ENCODE measurements at regions not wholly inside any gene's neighbourhood (a gene's known extent, or its start where the extent isn't known, plus 50 kb on each side); places are given as distances from the start of the nearest gene placed in this dataset.

DNA sequence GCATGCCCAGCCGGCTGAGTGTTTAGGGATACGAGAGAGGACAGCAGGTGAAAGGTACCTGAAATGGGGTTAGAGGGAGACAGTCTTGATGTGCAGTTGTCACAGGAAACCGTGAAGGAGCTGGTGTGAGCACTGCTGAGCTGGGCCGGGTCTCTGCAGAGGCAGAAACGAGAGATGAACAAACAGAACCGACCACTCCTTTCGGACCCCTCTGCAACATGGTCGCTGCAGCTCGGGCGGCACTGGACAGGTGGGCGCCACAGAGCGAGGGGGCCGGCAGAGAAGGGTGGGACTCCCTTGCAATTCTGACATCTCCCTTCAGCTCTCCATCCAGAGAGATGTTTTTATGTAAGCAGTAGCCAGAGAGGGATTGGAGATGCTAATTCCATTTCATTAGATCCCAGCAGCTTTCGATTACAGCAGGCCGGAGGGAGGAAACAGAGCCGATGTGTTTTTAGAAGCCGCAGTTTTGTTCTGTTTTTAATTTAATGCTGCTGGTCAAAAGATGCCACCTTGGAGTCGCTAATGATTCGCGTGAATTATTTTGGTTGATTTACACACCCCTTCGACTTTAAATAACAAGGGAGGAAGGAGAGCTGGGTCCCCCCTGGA lies 86.3 kb upstream of the RPL38 start:
- TF ChIP-seq, protein P1, sequence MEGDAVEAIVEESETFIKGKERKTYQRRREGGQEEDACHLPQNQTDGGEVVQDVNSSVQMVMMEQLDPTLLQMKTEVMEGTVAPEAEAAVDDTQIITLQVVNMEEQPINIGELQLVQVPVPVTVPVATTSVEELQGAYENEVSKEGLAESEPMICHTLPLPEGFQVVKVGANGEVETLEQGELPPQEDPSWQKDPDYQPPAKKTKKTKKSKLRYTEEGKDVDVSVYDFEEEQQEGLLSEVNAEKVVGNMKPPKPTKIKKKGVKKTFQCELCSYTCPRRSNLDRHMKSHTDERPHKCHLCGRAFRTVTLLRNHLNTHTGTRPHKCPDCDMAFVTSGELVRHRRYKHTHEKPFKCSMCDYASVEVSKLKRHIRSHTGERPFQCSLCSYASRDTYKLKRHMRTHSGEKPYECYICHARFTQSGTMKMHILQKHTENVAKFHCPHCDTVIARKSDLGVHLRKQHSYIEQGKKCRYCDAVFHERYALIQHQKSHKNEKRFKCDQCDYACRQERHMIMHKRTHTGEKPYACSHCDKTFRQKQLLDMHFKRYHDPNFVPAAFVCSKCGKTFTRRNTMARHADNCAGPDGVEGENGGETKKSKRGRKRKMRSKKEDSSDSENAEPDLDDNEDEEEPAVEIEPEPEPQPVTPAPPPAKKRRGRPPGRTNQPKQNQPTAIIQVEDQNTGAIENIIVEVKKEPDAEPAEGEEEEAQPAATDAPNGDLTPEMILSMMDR (conservative IDR thresholded peaks at IDR 0.05; ENCODE audit: low read depth, low read length) = no peak
- H3K4me3 ChIP-seq (ENCODE audit: low read depth, low read length) = no peak overlapping the region
- DNase-seq (ENCODE audit: low read depth) = no peak

DNA sequence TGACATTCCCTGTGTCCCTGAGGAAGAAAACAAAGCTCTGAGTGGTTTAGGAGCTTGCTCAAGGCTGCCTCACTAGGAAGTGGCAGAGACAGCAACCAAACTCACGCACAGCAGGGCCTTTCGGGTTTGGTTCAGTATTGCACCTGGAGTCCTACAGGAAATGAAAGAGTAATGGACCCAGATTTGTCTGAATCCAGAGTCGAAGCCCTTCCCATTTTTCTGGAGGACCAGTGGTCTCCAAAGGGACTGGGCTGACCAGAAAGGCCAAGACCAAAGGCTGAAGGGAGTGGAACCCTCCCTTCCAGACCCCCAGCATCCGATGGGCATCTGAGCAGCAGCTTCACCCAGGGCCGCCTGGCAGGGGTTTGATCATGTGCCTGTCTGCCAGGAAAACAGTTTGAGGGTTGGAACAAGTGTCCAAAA lies 85.5 kb upstream of the RPL38 start:
- no peak for DNase-seq (ENCODE audit: low read depth)
- TF ChIP-seq, protein P1 (conservative IDR thresholded peaks at IDR 0.05; ENCODE audit: low read depth, low read length) = no peak
- no peak overlapping the region for H3K4me3 ChIP-seq (ENCODE audit: low read depth, low read length)

DNA sequence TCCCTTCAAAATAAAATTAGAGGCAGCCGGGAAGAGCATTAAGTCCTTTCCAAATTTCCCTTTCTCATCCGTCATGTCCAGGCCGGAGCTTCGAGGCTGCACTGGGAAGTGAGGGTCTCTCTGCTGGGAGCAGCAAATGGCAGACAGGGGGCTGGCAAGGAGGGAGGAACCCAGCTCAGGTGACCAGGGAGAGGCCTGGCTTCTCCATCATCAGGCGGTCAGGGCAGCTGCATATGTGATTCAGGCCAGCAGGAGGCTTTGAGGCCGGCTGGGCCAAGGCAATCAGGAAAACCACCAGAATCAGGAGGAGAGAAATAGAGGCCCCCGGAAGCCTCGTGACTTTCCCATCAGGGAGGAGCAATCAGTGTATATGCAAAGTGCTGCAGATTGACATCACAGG lies 85.0 kb upstream of the RPL38 start:
- no peak overlapping the region for H3K4me3 ChIP-seq (ENCODE audit: low read depth, low read length)
- no peak for DNase-seq (ENCODE audit: low read depth)
- TF ChIP-seq, protein P1 (conservative IDR thresholded peaks at IDR 0.05; ENCODE audit: low read depth, low read length) = no peak

DNA sequence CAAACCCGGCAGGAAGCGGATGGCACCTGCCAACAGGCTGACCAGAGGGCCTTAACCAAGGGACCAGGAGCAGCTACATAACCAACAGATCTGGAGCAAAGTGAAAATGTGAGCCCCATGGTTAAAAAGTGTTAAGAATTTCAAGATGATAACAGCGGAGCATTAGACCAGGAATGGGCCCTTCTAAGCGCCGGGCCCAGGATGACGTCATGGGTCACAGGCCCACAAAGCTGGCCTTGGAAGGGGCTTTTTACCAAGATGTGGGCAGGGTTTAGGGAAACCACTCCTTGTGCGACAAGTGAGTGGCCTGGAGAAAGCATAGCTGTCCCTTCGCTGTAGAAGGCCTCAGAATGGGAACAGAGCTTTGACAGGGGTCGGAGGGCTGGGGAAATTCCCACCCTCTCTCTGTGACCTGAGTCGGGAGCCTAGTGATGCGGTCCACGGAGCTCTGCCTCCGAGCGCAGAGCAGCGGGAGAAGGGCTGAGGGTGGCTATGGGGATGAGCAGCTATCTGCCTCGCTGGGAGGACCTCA lies 84.4 kb upstream of the RPL38 start:
- TF ChIP-seq, protein P1 (conservative IDR thresholded peaks at IDR 0.05; ENCODE audit: low read depth, low read length) = no peak

DNA sequence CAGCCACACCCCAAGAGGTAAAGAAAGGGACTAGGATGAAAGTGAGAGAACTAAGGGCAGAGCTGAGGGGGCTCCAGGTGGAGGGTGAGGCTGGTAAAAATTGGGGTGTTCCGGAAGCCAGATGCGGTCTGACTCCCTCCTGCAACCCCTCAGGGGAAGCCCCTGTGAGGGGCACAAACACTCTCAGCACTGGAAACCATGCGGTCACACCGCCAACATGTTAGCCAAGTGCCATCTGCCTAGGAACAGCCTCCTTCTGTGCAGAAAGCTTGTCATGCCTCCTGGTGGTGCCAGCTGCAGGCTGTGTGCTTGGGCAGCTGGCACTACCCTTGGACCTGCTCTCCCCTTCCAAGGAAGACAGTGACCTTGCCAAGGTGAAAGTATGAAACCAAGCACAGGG lies 83.5 kb upstream of the RPL38 start:
- TF ChIP-seq, protein P1 (conservative IDR thresholded peaks at IDR 0.05; ENCODE audit: low read depth, low read length) = no peak
- no peak for DNase-seq (ENCODE audit: low read depth)
- no peak overlapping the region for H3K4me3 ChIP-seq (ENCODE audit: low read depth, low read length)

More for the DNA sequence above, 84.4 kb upstream of the RPL38 start:
- DNase-seq (ENCODE audit: low read depth) = no peak
- no peak overlapping the region for H3K4me3 ChIP-seq (ENCODE audit: low read depth, low read length)

DNA sequence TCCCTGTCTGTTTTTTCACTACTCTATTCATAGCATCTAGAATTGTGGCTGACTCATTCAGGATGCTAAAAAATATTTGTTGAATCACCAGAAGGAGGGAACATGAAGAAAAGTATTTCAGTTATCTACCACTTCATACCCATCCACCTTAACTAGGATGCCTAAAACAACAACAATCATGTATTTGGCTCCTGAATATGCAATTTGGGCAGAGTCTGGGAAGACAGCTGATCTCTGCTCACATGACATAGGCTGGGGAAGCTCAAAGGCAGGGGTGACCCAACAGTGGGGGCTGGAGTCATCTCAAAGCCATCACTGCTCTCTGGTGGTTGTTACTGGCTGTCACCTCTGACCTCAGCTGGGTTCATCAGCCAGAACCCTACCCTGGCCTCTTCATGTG lies 80.1 kb upstream of the RPL38 start:
- DNase-seq (ENCODE audit: low read depth) = no peak
- TF ChIP-seq, protein P1 (conservative IDR thresholded peaks at IDR 0.05; ENCODE audit: low read depth, low read length) = no peak
- no peak overlapping the region for H3K4me3 ChIP-seq (ENCODE audit: low read depth, low read length)

DNA sequence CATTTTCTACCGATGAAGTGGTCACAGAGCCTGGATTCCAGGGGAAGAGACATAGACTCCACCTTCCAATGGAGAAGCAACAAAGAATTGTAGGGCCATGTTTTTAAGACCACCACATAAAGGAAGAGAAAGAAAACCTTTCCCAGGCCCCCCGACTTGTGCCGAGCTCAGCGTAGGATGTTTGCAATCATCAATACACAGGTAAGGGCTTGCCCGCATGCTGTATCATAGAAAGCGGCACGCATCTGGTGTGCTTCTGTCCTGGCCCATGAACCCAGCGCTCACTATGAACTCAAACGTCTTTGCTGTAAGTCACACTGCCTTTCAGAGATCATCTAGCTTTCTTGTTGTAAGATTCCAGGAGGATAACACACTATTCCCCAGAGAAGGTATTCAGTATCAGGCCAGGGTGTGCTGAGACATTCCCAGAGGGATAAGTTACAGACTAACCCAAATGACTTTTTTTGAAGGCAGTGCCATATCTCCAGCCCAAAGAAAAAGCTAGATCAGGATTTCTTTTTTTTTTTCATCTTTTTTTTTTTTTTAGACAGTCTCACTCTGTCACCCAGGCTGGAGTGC lies 79.5 kb upstream of the RPL38 start:
- no peak for DNase-seq (ENCODE audit: low read depth)
- TF ChIP-seq, protein P1 (conservative IDR thresholded peaks at IDR 0.05; ENCODE audit: low read depth, low read length) = no peak
- no peak overlapping the region for H3K4me3 ChIP-seq (ENCODE audit: low read depth, low read length)
